Activated CD4-positive, alpha-beta T cell treated with anti-CD3 and anti-CD28 coated beads, Interleukin-2, amount 10 ng/mL, durations not matched to agents 7 days and 5 days (primary cell): ENCODE measurements at regions not wholly inside any gene's neighbourhood (a gene's known extent, or its start where the extent isn't known, plus 50 kb on each side); places are given as distances from the start of the nearest gene placed in this dataset.

ENCODE experiments used
- CTCF ChIA-PET: fragments of 350-600 bp; sonication (Branson Sonifier 250); formaldehyde crosslinking; loops from one replicate; lab custom pipeline; 2021; ENCODE audit warnings: antibody characterized with exemption; lab: Charles Lee
- POLR2A ChIA-PET: fragments of 350-600 bp; sonication (Branson Sonifier 250); formaldehyde crosslinking; loops from one replicate; lab custom pipeline; 2021; ENCODE audit warnings: antibody characterized with exemption; lab: Charles Lee
- DNase-seq: peaks from one replicate; pipeline ENCODE4 v3.0.0-alpha.2; 2020
- H3K27ac Mint-ChIP-seq: one replicate; pipeline ENCODE4 v1.8.0; 2021; ENCODE audit warnings: mild to moderate bottlenecking, moderate library complexity, mixed read lengths
- H3K27me3 Mint-ChIP-seq: one replicate; pipeline ENCODE4 v1.8.0; 2021; ENCODE audit warnings: mixed read lengths
- H3K36me3 Mint-ChIP-seq: one replicate; pipeline ENCODE4 v1.8.0; 2021; ENCODE audit warnings: low read depth, mixed read lengths
- H3K4me1 Mint-ChIP-seq: one replicate; pipeline ENCODE4 v1.8.0; 2021; ENCODE audit warnings: mixed read lengths
- H3K4me3 Mint-ChIP-seq: one replicate; pipeline ENCODE4 v1.8.0; 2021; ENCODE audit warnings: mild to moderate bottlenecking, moderate library complexity, mixed read lengths
- H3K9me3 Mint-ChIP-seq: one replicate; pipeline ENCODE4 v1.8.0; 2021; ENCODE audit warnings: mixed read lengths

GRCh38 chr16:9409560-9410493, 318.4 kb downstream of the HAPSTR1 start:
- CTCF ChIA-PET: no interaction called here
- no peaks in the 10 kb centered on the region for H3K4me1 Mint-ChIP-seq
- no peaks in the 10 kb centered on the region for H3K36me3 Mint-ChIP-seq
- H3K9me3 Mint-ChIP-seq: no peaks in the 10 kb centered on the region
- no peaks in the 10 kb centered on the region for H3K27me3 Mint-ChIP-seq
- H3K27ac Mint-ChIP-seq: no peak overlapping the region
- DNase-seq: no peak
- POLR2A ChIA-PET: no interaction called here
- no peak overlapping the region for H3K4me3 Mint-ChIP-seq

- no peak for DNase-seq
- no peaks in the 10 kb centered on the region for H3K27me3 Mint-ChIP-seq
- no peak overlapping the region for H3K4me3 Mint-ChIP-seq
- ChIA-PET CTCF (no interaction called here), POLR2A (no interaction called here)
- no peaks in the 10 kb centered on the region for H3K36me3 Mint-ChIP-seq
- no peaks in the 10 kb centered on the region for H3K9me3 Mint-ChIP-seq
- H3K4me1 Mint-ChIP-seq: no peaks in the 10 kb centered on the region
- no peak overlapping the region for H3K27ac Mint-ChIP-seq
These were observed 320.0 kb downstream of the HAPSTR1 start for GRCh38 chr16:9411426-9411825.

GRCh38 chr16:9412031-9412914, 320.8 kb downstream of the HAPSTR1 start:
- H3K9me3 Mint-ChIP-seq: no peaks in the 10 kb centered on the region
- no peaks in the 10 kb centered on the region for H3K27me3 Mint-ChIP-seq
- H3K4me3 Mint-ChIP-seq: no peak overlapping the region
- H3K36me3 Mint-ChIP-seq: no peaks in the 10 kb centered on the region
- H3K27ac Mint-ChIP-seq: no peak overlapping the region
- H3K4me1 Mint-ChIP-seq: no peaks in the 10 kb centered on the region
- no peak for DNase-seq
- ChIA-PET POLR2A (no interaction called here), CTCF (no interaction called here)

- Mint-ChIP-seq H3K27ac (no peak overlapping the region), H3K36me3 (no peaks in the 10 kb centered on the region), H3K27me3 (no peaks in the 10 kb centered on the region), H3K9me3 (no peaks in the 10 kb centered on the region), H3K4me1 (no peaks in the 10 kb centered on the region), H3K4me3 (no peak overlapping the region)
- ChIA-PET CTCF (no interaction called here), POLR2A (no interaction called here)
- DNase-seq: no peak
These were observed 321.4 kb downstream of the HAPSTR1 start for GRCh38 chr16:9412915-9413264.

GRCh38 chr16:9415545-9415944, 324.1 kb downstream of the HAPSTR1 start:
- Mint-ChIP-seq H3K4me3 (no peak overlapping the region), H3K27me3 (no peaks in the 10 kb centered on the region)

GRCh38 chr16:9417898-9418297, 326.5 kb downstream of the HAPSTR1 start:
- no peak for DNase-seq
- Mint-ChIP-seq H3K9me3 (no peaks in the 10 kb centered on the region), H3K4me3 (no peak overlapping the region), H3K27ac (no peak overlapping the region), H3K27me3 (no peaks in the 10 kb centered on the region), H3K36me3 (no peaks in the 10 kb centered on the region), H3K4me1 (no peaks in the 10 kb centered on the region)
- POLR2A ChIA-PET: no interaction called here
- CTCF ChIA-PET: no interaction called here

More at GRCh38 chr16:9415545-9415944, 324.1 kb downstream of the HAPSTR1 start:
- ChIA-PET POLR2A (no interaction called here), CTCF (no interaction called here)
- Mint-ChIP-seq H3K4me1 (no peaks in the 10 kb centered on the region), H3K36me3 (no peaks in the 10 kb centered on the region), H3K9me3 (no peaks in the 10 kb centered on the region), H3K27ac (no peak overlapping the region)
- DNase-seq: no peak

GRCh38 chr16:9419161-9419560, 327.7 kb downstream of the HAPSTR1 start:
- POLR2A ChIA-PET: no interaction called here
- H3K9me3 Mint-ChIP-seq: no peaks in the 10 kb centered on the region
- no peaks in the 10 kb centered on the region for H3K36me3 Mint-ChIP-seq
- no peak overlapping the region for H3K27ac Mint-ChIP-seq
- CTCF ChIA-PET: no interaction called here
- H3K4me1 Mint-ChIP-seq: no peaks in the 10 kb centered on the region
- no peak overlapping the region for H3K4me3 Mint-ChIP-seq
- H3K27me3 Mint-ChIP-seq: no peaks in the 10 kb centered on the region
- no peak for DNase-seq

GRCh38 chr16:9422762-9423513, 331.5 kb downstream of the HAPSTR1 start:
- no peaks in the 10 kb centered on the region for H3K4me1 Mint-ChIP-seq

GRCh38 chr16:9425236-9425635, 333.8 kb downstream of the HAPSTR1 start:
- no peak for DNase-seq
- H3K4me3 Mint-ChIP-seq: no peak overlapping the region
- no peak overlapping the region for H3K27ac Mint-ChIP-seq
- POLR2A ChIA-PET: no interaction called here
- H3K36me3 Mint-ChIP-seq: no peaks in the 10 kb centered on the region
- no peaks in the 10 kb centered on the region for H3K4me1 Mint-ChIP-seq
- no peaks in the 10 kb centered on the region for H3K27me3 Mint-ChIP-seq
- no peaks in the 10 kb centered on the region for H3K9me3 Mint-ChIP-seq
- CTCF ChIA-PET: interaction anchor here (0.6 kb wide), 1 partner anchor 1125 kb away, joined by 4 read pairs; no protein-coding TSS in a partner anchor

More at GRCh38 chr16:9422762-9423513, 331.5 kb downstream of the HAPSTR1 start:
- H3K9me3 Mint-ChIP-seq: no peaks in the 10 kb centered on the region
- no peaks in the 10 kb centered on the region for H3K36me3 Mint-ChIP-seq
- no peaks in the 10 kb centered on the region for H3K27me3 Mint-ChIP-seq
- POLR2A ChIA-PET: no interaction called here
- CTCF ChIA-PET: no interaction called here
- H3K4me3 Mint-ChIP-seq: no peak overlapping the region
- no peak for DNase-seq
- H3K27ac Mint-ChIP-seq: no peak overlapping the region

GRCh38 chr16:9428355-9429005, 337.0 kb downstream of the HAPSTR1 start:
- POLR2A ChIA-PET: no interaction called here
- H3K27me3 Mint-ChIP-seq: no peaks in the 10 kb centered on the region
- H3K9me3 Mint-ChIP-seq: no peaks in the 10 kb centered on the region
- no peak overlapping the region for H3K27ac Mint-ChIP-seq
- no peak overlapping the region for H3K4me3 Mint-ChIP-seq
- H3K4me1 Mint-ChIP-seq: no peaks in the 10 kb centered on the region
- H3K36me3 Mint-ChIP-seq: no peaks in the 10 kb centered on the region
- CTCF ChIA-PET: no interaction called here
- no peak for DNase-seq

GRCh38 chr16:9429646-9430330, 338.3 kb downstream of the HAPSTR1 start:
- Mint-ChIP-seq H3K4me3 (no peak overlapping the region), H3K27me3 (no peaks in the 10 kb centered on the region), H3K36me3 (no peaks in the 10 kb centered on the region), H3K9me3 (no peaks in the 10 kb centered on the region), H3K27ac (no peak overlapping the region), H3K4me1 (no peaks in the 10 kb centered on the region)
- CTCF ChIA-PET: interaction anchor here (0.6 kb wide), 1 partner anchor 10 kb away, joined by 3 read pairs; no protein-coding TSS in a partner anchor
- POLR2A ChIA-PET: no interaction called here
- no peak for DNase-seq

GRCh38 chr16:9434659-9435058, 343.2 kb downstream of the HAPSTR1 start:
- no peak for DNase-seq
- H3K4me1 Mint-ChIP-seq: no peaks in the 10 kb centered on the region
- no peaks in the 10 kb centered on the region for H3K27me3 Mint-ChIP-seq
- no peak overlapping the region for H3K4me3 Mint-ChIP-seq
- H3K9me3 Mint-ChIP-seq: peaks cover 7% of the 10 kb centered on the region
- no peaks in the 10 kb centered on the region for H3K36me3 Mint-ChIP-seq
- no peak overlapping the region for H3K27ac Mint-ChIP-seq
- POLR2A ChIA-PET: no interaction called here
- CTCF ChIA-PET: no interaction called here
